HCT116 (cell line): ENCODE measurements at regions not wholly inside any gene's neighbourhood (a gene's known extent, or its start where the extent isn't known, plus 50 kb on each side); places are given as distances from the start of the nearest gene placed in this dataset.

Experiments
- ATAC-seq: fragments of 200-7000 bp; cut with Tn5 transposase; 2 replicates; pipeline ENCODE4 v1.9.1; 2020; ENCODE audit warnings: mild to moderate bottlenecking, moderate library complexity
- BruUV-seq: library from RNA; stranded (reverse); fragments of 400-500 nt; replicated peaks from 2 replicates; lab custom pipeline; 2021; lab: Mats Ljungman, UMichigan
- CTCF ChIA-PET: fragments of 300-600 bp; sonication (Branson Sonifier 250); formaldehyde crosslinking; loops from one replicate; lab custom pipeline; 2021; ENCODE audit warnings: antibody characterized with exemption; lab: Charles Lee
- POLR2A ChIA-PET: fragments of 300-600, 350-600 bp; sonication (Branson Sonifier 250); formaldehyde crosslinking; loops from one replicate; lab custom pipeline; 2021; ENCODE audit warnings: antibody characterized with exemption; lab: Charles Lee
- RAD21 ChIA-PET, 2 experiments: fragments of 300-600 bp; sonication (Branson Sonifier 250); formaldehyde crosslinking; loops; one replicate each; lab custom pipeline; 2023; ENCODE audit warnings: low total read pairs in 2 of 2; ENCODE audit not compliant: uncharacterized antibody in 2 of 2, unreplicated experiment in 2 of 2, low non-redundant PET in 1 of 2; lab: Charles Lee
- DNase-seq: peaks from one replicate; pipeline ENCODE4 v3.0.0-alpha.2; 2010; ENCODE audit warnings: low read depth, low spot score
- H2AFZ ChIP-seq: fragments of 200-600 bp; shearing (Covaris generic), sonication (generic); 2 replicates; pipeline ENCODE4 v1.6.1; 2017; ENCODE audit warnings: low read depth, mixed run types, mixed read lengths, antibody characterized with exemption, low read length; ENCODE audit not compliant: poor library complexity, severe bottlenecking
- H3K27ac ChIP-seq: 2 replicates; pipeline ENCODE4 v1.5.1; 2012; ENCODE audit warnings: low read depth, low read length
- H3K27me3 ChIP-seq: fragments of 200-600 bp; sonication (generic); 2 replicates; pipeline ENCODE4 v1.6.1; 2016; ENCODE audit warnings: mixed run types, low read length, mixed read lengths; ENCODE audit not compliant: insufficient read depth
- H3K36me3 ChIP-seq, 2 experiments: fragments of 200-500 bp in 1 of 2; fragments of 200-600 bp in 1 of 2; sonication (Bioruptor generic) in 1 of 2; sonication (generic) in 1 of 2; 2 replicates each; pipeline versions ENCODE4 v1.5.1 to v1.6.1; 2014 to 2016; ENCODE audit warnings: low read length in 2 of 2, inconsistent platforms in 1 of 2, mixed read lengths in 1 of 2, mixed run types in 1 of 2; ENCODE audit not compliant: insufficient read depth in 2 of 2, control insufficient read depth in 1 of 2
- H3K4me1 ChIP-seq, 2 experiments: fragments of 200-600 bp in 1 of 2; sonication (generic) in 1 of 2; 2 replicates each; pipeline versions ENCODE4 v1.5.1 to v1.6.1; 2012 to 2017; ENCODE audit warnings: low read length in 2 of 2, inconsistent platforms in 1 of 2, mild to moderate bottlenecking in 1 of 2, mixed read lengths in 1 of 2, mixed run types in 1 of 2, moderate library complexity in 1 of 2; ENCODE audit not compliant: insufficient read depth in 2 of 2, control insufficient read depth in 1 of 2
- H3K4me2 ChIP-seq: fragments of 200-600 bp; sonication (generic); 2 replicates; pipeline ENCODE4 v1.6.1; 2017; ENCODE audit warnings: mixed run types, low read length, mixed read lengths
- H3K4me3 ChIP-seq, 2 experiments: fragments of 200-600 bp in 1 of 2; sonication (generic) in 1 of 2; replicated peaks in 1 of 2; 2 replicates each; pipeline ENCODE4 v1.5.1; 2011 to 2016; ENCODE audit warnings: low read length in 2 of 2, control low read depth in 1 of 2, low read depth in 1 of 2, mild to moderate bottlenecking in 1 of 2, mixed read lengths in 1 of 2, mixed run types in 1 of 2
- H3K79me2 ChIP-seq: fragments of 200-600 bp; sonication (generic); 2 replicates; pipeline ENCODE4 v1.6.1; 2017; ENCODE audit warnings: mild to moderate bottlenecking, mixed run types, low read length, moderate library complexity, mixed read lengths; ENCODE audit not compliant: insufficient read depth
- H3K9ac ChIP-seq: fragments of 200-600 bp; sonication (generic); 2 replicates; pipeline ENCODE4 v1.6.1; 2016; ENCODE audit warnings: low read length, mixed read lengths
- H3K9me2 ChIP-seq: fragments of 200-600 bp; sonication (generic), shearing (Covaris generic); 2 replicates; pipeline ENCODE4 v1.6.1; 2017; ENCODE audit warnings: mixed run types, mild to moderate bottlenecking, moderate library complexity; ENCODE audit not compliant: insufficient read depth
- H3K9me3 ChIP-seq, 2 experiments: fragments of 200-500 bp in 1 of 2; fragments of 200-600 bp in 1 of 2; sonication (Bioruptor generic) in 1 of 2; sonication (generic) in 1 of 2; 2 replicates each; pipeline ENCODE4 v1.6.1; 2014 to 2017; ENCODE audit warnings: low read length in 2 of 2, mixed read lengths in 2 of 2, inconsistent platforms in 1 of 2, low read depth in 1 of 2, mild to moderate bottlenecking in 1 of 2, mixed run types in 1 of 2, moderate library complexity in 1 of 2; ENCODE audit not compliant: control insufficient read depth in 1 of 2, insufficient read depth in 1 of 2
- H4K20me1 ChIP-seq: fragments of 200-600 bp; sonication (generic), shearing (Covaris generic); 2 replicates; pipeline ENCODE4 v1.6.1; 2017; ENCODE audit warnings: mixed run types, mild to moderate bottlenecking, moderate library complexity; ENCODE audit not compliant: insufficient read depth
- ATF3 ChIP-seq: IDR thresholded peaks from 2 replicates; pipeline ENCODE4 v1.6.1; 2012
- CBX3 ChIP-seq: IDR thresholded peaks from 2 replicates; pipeline ENCODE4 v1.6.1; 2012; ENCODE audit warnings: low read depth
- CEBPB ChIP-seq: IDR thresholded peaks from 2 replicates; pipeline ENCODE4 v1.6.1; 2012; ENCODE audit warnings: low read depth
- CTCF ChIP-seq, 3 experiments: fragments of 200-600 bp in 1 of 3; sonication (generic) in 1 of 3; IDR thresholded peaks in 2 of 3; conservative IDR thresholded peaks in 1 of 3; 2 replicates each; pipeline ENCODE4 v1.5.1; 2012 to 2017; ENCODE audit warnings: low read depth in 2 of 3, low read length in 2 of 3, antibody characterized with exemption in 1 of 3, borderline replicate concordance in 1 of 3, control low read depth in 1 of 3, mild to moderate bottlenecking in 1 of 3, mixed read lengths in 1 of 3, mixed run types in 1 of 3, moderate library complexity in 1 of 3; ENCODE audit not compliant: insufficient read depth in 1 of 3
- EGR1 ChIP-seq: IDR thresholded peaks from 2 replicates; pipeline ENCODE4 v1.6.1; 2012; ENCODE audit warnings: low read depth
- ELF1 ChIP-seq: IDR thresholded peaks from 2 replicates; pipeline ENCODE4 v1.6.1; 2012; ENCODE audit warnings: low read depth, borderline replicate concordance
- EZH2phosphoT487 ChIP-seq: fragments of 200-600 bp; IDR thresholded peaks from 2 replicates; pipeline ENCODE4 v1.6.1; 2018; ENCODE audit warnings: antibody characterized with exemption, borderline replicate concordance
- FOSL1 ChIP-seq: IDR thresholded peaks from 2 replicates; pipeline ENCODE4 v1.6.1; 2012; ENCODE audit warnings: low read depth
- MAX ChIP-seq: IDR thresholded peaks from 2 replicates; pipeline ENCODE4 v1.6.1; 2012
- POLR2A ChIP-seq: IDR thresholded peaks from 2 replicates; pipeline ENCODE4 v1.7.0; 2011; ENCODE audit warnings: borderline replicate concordance; ENCODE audit not compliant: insufficient read depth, insufficient read length; ENCODE audit errors: extremely low read depth
- POLR2AphosphoS5 ChIP-seq: IDR thresholded peaks from 2 replicates; pipeline ENCODE4 v1.6.1; 2011; ENCODE audit warnings: mild to moderate bottlenecking, low read depth, low read length, moderate library complexity
- RAD21 ChIP-seq: IDR thresholded peaks from 2 replicates; pipeline ENCODE4 v1.6.1; 2012; ENCODE audit warnings: low read depth, mild to moderate bottlenecking
- REST ChIP-seq: IDR thresholded peaks from 2 replicates; pipeline ENCODE4 v1.6.1; 2012; ENCODE audit warnings: low read depth
- SIN3A ChIP-seq: IDR thresholded peaks from 2 replicates; pipeline ENCODE4 v1.6.1; 2012; ENCODE audit warnings: low read depth
- SP1 ChIP-seq: IDR thresholded peaks from 2 replicates; pipeline ENCODE4 v1.6.1; 2012; ENCODE audit warnings: low read depth
- TCF7L2 ChIP-seq: IDR thresholded peaks from 2 replicates; pipeline ENCODE4 v1.7.0; 2011; ENCODE audit warnings: borderline replicate concordance, inconsistent platforms; ENCODE audit not compliant: insufficient read depth, insufficient read length; ENCODE audit errors: extremely low read depth
- ZBTB33 ChIP-seq: IDR thresholded peaks from 2 replicates; pipeline ENCODE4 v1.6.1; 2011; ENCODE audit warnings: mild to moderate bottlenecking, low read length, moderate library complexity; ENCODE audit not compliant: insufficient replicate concordance; ENCODE audit errors: extremely low read depth
- ZFX ChIP-seq: fragments of 450-650 bp; IDR thresholded peaks from 2 replicates; pipeline ENCODE4 v1.6.1; 2017
- ZNF274 ChIP-seq: fragments of 200-500 bp; sonication (Bioruptor generic); IDR thresholded peaks from 2 replicates; pipeline ENCODE4 v1.6.1; 2014; ENCODE audit warnings: mild to moderate bottlenecking, low read depth, low read length, inconsistent platforms
- intact Hi-C: fragments of 100-400 bp; cut with micrococcal nuclease; formaldehyde crosslinking; loops from 2 replicates; pipeline ENCODE4 v1.10.0; 2022

GRCh38 chr7:113176836-113177235 is 58.5 kb upstream of the SMIM30 start:
- Histone ChIP-seq H3K9me2 (no peaks in the 10 kb centered on the region), H3K27me3 (no peaks in the 10 kb centered on the region), H3K4me2 (no peak overlapping the region), H3K9me3 (no peaks in the 10 kb centered on the region), H3K79me2 (no peaks in the 10 kb centered on the region), H3K9ac (no peak overlapping the region), H3K4me1 (no peaks in the 10 kb centered on the region), H4K20me1 (no peaks in the 10 kb centered on the region), H3K4me3 (no peak overlapping the region), H2AFZ (no peak overlapping the region), H3K36me3 (no peaks in the 10 kb centered on the region), H3K27ac (no peak overlapping the region)
- no TSS peak for BruUV-seq
- ATAC-seq, result no peak
- ChIA-PET RAD21 (no interaction called here), CTCF (interaction anchor here (1.5 kb wide), 1 partner anchor 17 kb away, joined by 4 read pairs; no protein-coding TSS in a partner anchor), POLR2A (no interaction called here)
- TF ChIP-seq POLR2AphosphoS5, result no peak
- no peak for TF ChIP-seq ZBTB33
- TF ChIP-seq ATF3, result no peak
- no peak for TF ChIP-seq REST
- no peak for TF ChIP-seq CTCF (IDR thresholded peaks at IDR 0.05 in 2 of 3, conservative IDR thresholded peaks at IDR 0.05 in 1 of 3; ENCODE audit: borderline replicate concordance in 1 of 3, insufficient read depth in 1 of 3, low read depth in 2 of 3, low read length in 2 of 3)
- TF ChIP-seq POLR2A, result no peak
- TF ChIP-seq SP1, result no peak
- no peak for TF ChIP-seq RAD21
- TF ChIP-seq CEBPB, result no peak
- no peak for TF ChIP-seq CBX3
- no peak for TF ChIP-seq ZNF274
- TF ChIP-seq ZFX, result no peak
- no peak for TF ChIP-seq EGR1
- TF ChIP-seq SIN3A, result no peak
- TF ChIP-seq MAX, result no peak
- TF ChIP-seq ELF1, result no peak
- no peak for TF ChIP-seq TCF7L2
- TF ChIP-seq FOSL1, result no peak
- TF ChIP-seq EZH2phosphoT487, result no peak
- intact Hi-C loops, result no loop called here
- DNase-seq, result no peak
